Fibroblast of lung (primary cell): ENCODE measurements at regions not wholly inside any gene's neighbourhood (a gene's known extent, or its start where the extent isn't known, plus 50 kb on each side); places are given as distances from the start of the nearest gene placed in this dataset.

ENCODE experiments used
- DNase-seq, 2 donors: peaks; one replicate each; pipeline versions ENCODE4 v3.0.0 to v3.0.0-alpha.2; 2010; ENCODE audit warnings: low read depth in 2 of 2
- H2AFZ ChIP-seq: 2 replicates; pipeline ENCODE4 v1.5.1; 2012; ENCODE audit warnings: low read length, control low read depth, inconsistent platforms
- H3K27ac ChIP-seq: 2 replicates; pipeline ENCODE4 v1.5.1; 2011; ENCODE audit warnings: low read length, control low read depth; ENCODE audit not compliant: insufficient read depth
- H3K27me3 ChIP-seq: 2 replicates; pipeline ENCODE4 v1.5.1; 2011; ENCODE audit warnings: mild to moderate bottlenecking, low read length; ENCODE audit not compliant: control insufficient read depth, insufficient read depth
- H3K36me3 ChIP-seq: 2 replicates; pipeline ENCODE4 v1.5.1; 2011; ENCODE audit warnings: low read length; ENCODE audit not compliant: control insufficient read depth, insufficient read depth
- H3K4me1 ChIP-seq: 2 replicates; pipeline ENCODE4 v1.5.1; 2011; ENCODE audit warnings: low read length; ENCODE audit not compliant: control insufficient read depth, insufficient read depth; ENCODE audit errors: extremely low read depth
- H3K4me2 ChIP-seq: 2 replicates; pipeline ENCODE4 v1.5.1; 2011; ENCODE audit warnings: low read length, control low read depth; ENCODE audit not compliant: insufficient read depth; ENCODE audit errors: extremely low read depth
- H3K4me3 ChIP-seq, 4 experiments: fragments of 200-600 bp in 1 of 4; sonication (generic) in 1 of 4; replicated peaks in 1 of 4; 2 replicates each; pipeline ENCODE4 v1.5.1; 2011 to 2016; ENCODE audit warnings: low read length in 4 of 4, low read depth in 3 of 4, mild to moderate bottlenecking in 3 of 4, control low read depth in 2 of 4, inconsistent platforms in 1 of 4, mixed read lengths in 1 of 4; ENCODE audit not compliant: insufficient read depth in 1 of 4; ENCODE audit errors: control extremely low read depth in 1 of 4
- H3K79me2 ChIP-seq: 2 replicates; pipeline ENCODE4 v1.5.1; 2012; ENCODE audit warnings: mild to moderate bottlenecking, low read length, inconsistent platforms; ENCODE audit not compliant: control insufficient read depth, insufficient read depth
- H3K9ac ChIP-seq: 2 replicates; pipeline ENCODE4 v1.5.1; 2011; ENCODE audit warnings: mild to moderate bottlenecking, low read length, control low read depth; ENCODE audit not compliant: insufficient read depth
- H3K9me3 ChIP-seq: 2 replicates; pipeline ENCODE4 v1.5.1; 2012; ENCODE audit warnings: low read depth, low read length; ENCODE audit not compliant: control insufficient read depth, insufficient read depth
- H4K20me1 ChIP-seq: 2 replicates; pipeline ENCODE4 v1.5.1; 2011; ENCODE audit warnings: low read length; ENCODE audit not compliant: control insufficient read depth, insufficient read depth; ENCODE audit errors: extremely low read depth
- EZH2 ChIP-seq: IDR thresholded peaks from 2 replicates; pipeline ENCODE4 v1.5.1; 2012; ENCODE audit warnings: low read length, control low read depth, mild to moderate bottlenecking; ENCODE audit errors: missing control alignments
- TF ChIP-seq, protein P1 (sequence below), 2 donors: IDR thresholded peaks in 1 of 2; conservative IDR thresholded peaks in 1 of 2; 1 replicate in 1 of 2; 2 replicates in 1 of 2; pipeline ENCODE4 v1.5.1; 2011 to 2012; ENCODE audit warnings: low read length in 2 of 2, control low read depth in 1 of 2, inconsistent platforms in 1 of 2, low read depth in 1 of 2, mild to moderate bottlenecking in 1 of 2

DNA sequence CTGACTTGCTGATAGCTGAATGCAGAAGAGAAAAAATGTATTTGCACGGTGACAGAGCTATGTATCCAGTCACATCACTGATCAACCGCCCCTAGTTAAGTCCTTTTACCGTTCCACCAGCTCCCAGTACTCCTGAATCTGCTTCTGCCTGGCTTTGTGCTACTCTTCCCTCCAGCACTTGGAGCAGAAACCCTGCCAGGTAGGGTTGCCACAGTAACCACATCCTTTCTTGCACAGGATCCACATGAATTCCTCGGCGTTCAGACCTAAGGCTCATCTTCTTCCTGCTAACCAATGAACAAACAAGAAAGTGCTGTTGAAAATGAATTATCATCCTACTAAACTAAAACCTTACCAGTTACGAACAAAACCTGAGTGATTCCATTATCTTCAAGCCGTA is 52.0 kb upstream of the KCTD7 start:
- DNase-seq = peak in 1 of 2 donors; percentile 21
- Histone ChIP-seq H3K4me3 (no peak overlapping the region), H3K9me3 (no peaks in the 10 kb centered on the region), H2AFZ (no peak overlapping the region), H4K20me1 (no peaks in the 10 kb centered on the region), H3K36me3 (peaks cover 2% of the 10 kb centered on the region), H3K4me1 (no peaks in the 10 kb centered on the region), H3K27me3 (no peaks in the 10 kb centered on the region), H3K4me2 (no peak overlapping the region), H3K9ac (no peak overlapping the region), H3K27ac (no peak overlapping the region), H3K79me2 (peaks cover 73% of the 10 kb centered on the region)
- TF ChIP-seq, protein P1, sequence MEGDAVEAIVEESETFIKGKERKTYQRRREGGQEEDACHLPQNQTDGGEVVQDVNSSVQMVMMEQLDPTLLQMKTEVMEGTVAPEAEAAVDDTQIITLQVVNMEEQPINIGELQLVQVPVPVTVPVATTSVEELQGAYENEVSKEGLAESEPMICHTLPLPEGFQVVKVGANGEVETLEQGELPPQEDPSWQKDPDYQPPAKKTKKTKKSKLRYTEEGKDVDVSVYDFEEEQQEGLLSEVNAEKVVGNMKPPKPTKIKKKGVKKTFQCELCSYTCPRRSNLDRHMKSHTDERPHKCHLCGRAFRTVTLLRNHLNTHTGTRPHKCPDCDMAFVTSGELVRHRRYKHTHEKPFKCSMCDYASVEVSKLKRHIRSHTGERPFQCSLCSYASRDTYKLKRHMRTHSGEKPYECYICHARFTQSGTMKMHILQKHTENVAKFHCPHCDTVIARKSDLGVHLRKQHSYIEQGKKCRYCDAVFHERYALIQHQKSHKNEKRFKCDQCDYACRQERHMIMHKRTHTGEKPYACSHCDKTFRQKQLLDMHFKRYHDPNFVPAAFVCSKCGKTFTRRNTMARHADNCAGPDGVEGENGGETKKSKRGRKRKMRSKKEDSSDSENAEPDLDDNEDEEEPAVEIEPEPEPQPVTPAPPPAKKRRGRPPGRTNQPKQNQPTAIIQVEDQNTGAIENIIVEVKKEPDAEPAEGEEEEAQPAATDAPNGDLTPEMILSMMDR (conservative IDR thresholded peaks at IDR 0.05 in 1 of 2, IDR thresholded peaks at IDR 0.05 in 1 of 2; ENCODE audit: low read depth in 1 of 2, low read length in 2 of 2) = no peak
- TF ChIP-seq EZH2 = no peak
